ENCODE measurements at regions not wholly inside any gene's neighbourhood (a gene's known extent, or its start where the extent isn't known, plus 50 kb on each side); places are given as distances from the start of the nearest gene placed in this dataset.

DNA sequence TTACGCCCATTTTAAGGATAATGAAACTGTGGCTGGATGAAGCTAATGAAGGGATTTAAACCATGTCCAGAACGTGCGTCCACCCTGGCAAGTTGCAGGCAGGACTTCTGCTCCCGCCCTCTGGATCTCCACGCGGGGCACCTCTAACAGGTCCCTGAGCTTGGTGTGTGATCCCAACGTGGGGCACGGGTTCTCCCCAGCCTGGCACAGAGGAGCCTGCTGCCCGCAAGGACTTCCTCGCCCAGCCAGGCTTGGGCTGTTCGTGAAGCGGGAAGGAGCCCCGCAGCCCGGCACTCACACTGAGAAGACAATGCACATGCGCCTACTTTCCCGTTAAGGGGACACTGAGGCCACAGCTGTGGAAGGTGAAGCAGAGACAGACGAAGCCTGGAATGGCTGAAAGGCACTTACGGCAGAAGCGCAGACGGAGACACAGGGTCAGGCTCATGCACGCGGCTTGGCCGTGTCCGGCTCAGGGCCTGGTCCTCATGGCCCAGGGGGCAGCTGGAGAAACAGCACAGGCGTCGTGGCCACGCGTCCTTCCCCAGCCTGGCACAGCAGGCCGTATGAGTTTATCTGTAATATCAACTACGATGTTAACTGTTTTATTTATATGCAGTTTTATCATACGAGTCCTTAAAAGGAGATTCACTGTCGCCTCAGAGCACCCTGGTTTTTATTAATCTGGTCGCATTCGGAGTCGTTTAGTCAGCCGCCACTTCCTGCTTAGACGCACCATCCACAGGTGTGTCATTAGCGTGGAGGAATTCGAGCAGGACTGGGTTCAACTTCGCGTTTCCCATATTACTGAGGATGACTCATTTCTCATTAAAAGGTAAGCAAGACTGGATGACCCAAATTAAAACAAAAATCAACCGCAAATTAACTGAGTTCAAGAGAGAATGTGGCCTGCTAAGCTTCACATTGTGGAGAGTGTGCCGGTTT lies 835.9 kb downstream of the GALR1 start:
- WGBS, result 95% methylated on average over 43 of the region's 43 CpGs
- Histone ChIP-seq H3K27me3 (ENCODE audit: control insufficient read depth in 2 of 2, insufficient read depth in 1 of 2, low read length in 1 of 2) (no peaks in the 10 kb centered on the region), H3K36me3 (ENCODE audit: control insufficient read depth in 2 of 2, insufficient read depth in 2 of 2, low read length in 1 of 2) (no peaks in the 10 kb centered on the region), H3K27ac (ENCODE audit: low read depth in 1 of 2, low read length in 1 of 2) (no peak overlapping the region), H3K4me3 (ENCODE audit: low read length in 2 of 2) (no peak overlapping the region), H3K4me1 (ENCODE audit: control insufficient read depth in 2 of 2, insufficient read depth in 2 of 2, low read length in 2 of 2) (no peaks in the 10 kb centered on the region), H3K9me3 (ENCODE audit: control insufficient read depth in 2 of 2, insufficient read depth in 1 of 2, low read length in 1 of 2) (no peaks in the 10 kb centered on the region)
- no peak for DNase-seq (ENCODE audit: low read depth in 6 of 9, low spot score in 9 of 9)

DNA sequence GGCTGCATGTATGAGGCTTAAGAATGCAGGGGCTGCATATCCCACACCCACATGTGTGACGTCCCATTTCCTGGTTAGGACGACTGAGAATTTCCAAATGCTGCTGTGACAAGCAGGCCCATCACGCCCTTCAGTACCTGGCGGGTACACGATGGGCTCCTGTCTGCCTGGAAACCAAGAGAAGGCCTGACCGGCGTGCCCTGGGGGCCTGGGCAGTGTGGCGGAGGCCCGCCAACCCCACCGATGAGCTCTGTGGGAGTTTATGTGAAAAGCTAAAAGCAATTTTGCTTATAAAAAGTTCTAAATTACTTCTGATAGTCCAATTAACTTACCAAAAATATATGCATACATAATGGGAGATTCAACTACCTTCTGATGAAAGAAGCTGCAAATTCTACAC lies 837.3 kb downstream of the GALR1 start:
- no peak for DNase-seq (ENCODE audit: low read depth in 6 of 9, low spot score in 9 of 9)
- WGBS, result 94% methylated on average over 10 of the region's 10 CpGs

DNA sequence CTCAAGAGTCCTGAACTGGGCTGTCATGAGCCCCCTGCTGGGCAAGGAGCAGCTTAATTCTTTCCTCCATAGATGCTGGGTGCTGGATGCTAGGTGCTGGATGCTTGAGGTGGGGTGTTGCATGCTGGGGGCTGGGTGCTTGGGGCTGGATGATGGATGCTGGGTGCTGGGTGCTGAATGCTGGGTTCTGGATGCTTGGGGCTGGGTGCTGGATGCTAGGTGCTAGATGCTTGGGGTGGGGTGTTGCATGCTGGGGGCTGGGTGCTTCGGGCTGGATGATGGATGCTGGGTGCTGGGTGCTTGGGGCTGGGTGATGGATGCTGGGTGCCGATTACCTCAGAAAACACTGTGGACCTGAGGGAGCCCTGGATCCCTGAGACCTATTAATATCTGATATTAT lies 837.7 kb downstream of the GALR1 start:
- no peak for DNase-seq (ENCODE audit: low read depth in 6 of 9, low spot score in 9 of 9)
- Histone ChIP-seq H3K4me3 (ENCODE audit: low read length in 2 of 2) (no peak overlapping the region), H3K36me3 (ENCODE audit: control insufficient read depth in 2 of 2, insufficient read depth in 2 of 2, low read length in 1 of 2) (no peaks in the 10 kb centered on the region), H3K4me1 (ENCODE audit: control insufficient read depth in 2 of 2, insufficient read depth in 2 of 2, low read length in 2 of 2) (no peaks in the 10 kb centered on the region), H3K27ac (ENCODE audit: low read depth in 1 of 2, low read length in 1 of 2) (no peak overlapping the region), H3K9me3 (ENCODE audit: control insufficient read depth in 2 of 2, insufficient read depth in 1 of 2, low read length in 1 of 2) (no peaks in the 10 kb centered on the region), H3K27me3 (ENCODE audit: control insufficient read depth in 2 of 2, insufficient read depth in 1 of 2, low read length in 1 of 2) (no peaks in the 10 kb centered on the region)
- 95% methylated on average over 2 of the region's 2 CpGs for WGBS

More for the DNA sequence above, 837.3 kb downstream of the GALR1 start:
- H3K4me1 ChIP-seq (ENCODE audit: control insufficient read depth in 2 of 2, insufficient read depth in 2 of 2, low read length in 2 of 2), result no peaks in the 10 kb centered on the region
- no peaks in the 10 kb centered on the region for H3K27me3 ChIP-seq (ENCODE audit: control insufficient read depth in 2 of 2, insufficient read depth in 1 of 2, low read length in 1 of 2)
- no peaks in the 10 kb centered on the region for H3K36me3 ChIP-seq (ENCODE audit: control insufficient read depth in 2 of 2, insufficient read depth in 2 of 2, low read length in 1 of 2)
- H3K9me3 ChIP-seq (ENCODE audit: control insufficient read depth in 2 of 2, insufficient read depth in 1 of 2, low read length in 1 of 2), result no peaks in the 10 kb centered on the region
- H3K4me3 ChIP-seq (ENCODE audit: low read length in 2 of 2), result no peak overlapping the region
- H3K27ac ChIP-seq (ENCODE audit: low read depth in 1 of 2, low read length in 1 of 2), result no peak overlapping the region

DNA sequence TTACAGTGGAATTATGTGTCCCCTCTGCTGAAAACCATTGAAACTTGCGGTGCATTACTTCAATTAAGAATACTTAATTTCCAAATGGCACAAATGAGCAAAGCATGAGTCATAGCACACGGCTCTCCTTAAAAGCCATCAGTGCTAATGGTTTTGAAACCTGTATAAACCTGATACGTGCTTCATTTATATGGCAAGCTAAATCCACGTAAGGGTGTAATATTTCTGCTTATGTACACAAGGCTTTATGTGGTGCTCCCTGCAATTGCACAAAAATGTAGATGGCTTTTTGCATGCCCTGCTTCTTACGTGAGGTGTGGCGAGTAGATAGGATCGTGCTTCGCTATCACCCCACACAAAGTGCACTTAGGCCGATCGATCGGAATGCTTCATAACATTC lies 840.9 kb downstream of the GALR1 start:
- Histone ChIP-seq H3K4me3 (ENCODE audit: low read length in 2 of 2) (no peak overlapping the region), H3K9me3 (ENCODE audit: control insufficient read depth in 2 of 2, insufficient read depth in 1 of 2, low read length in 1 of 2) (no peaks in the 10 kb centered on the region), H3K27me3 (ENCODE audit: control insufficient read depth in 2 of 2, insufficient read depth in 1 of 2, low read length in 1 of 2) (no peaks in the 10 kb centered on the region), H3K27ac (ENCODE audit: low read depth in 1 of 2, low read length in 1 of 2) (no peak overlapping the region), H3K36me3 (ENCODE audit: control insufficient read depth in 2 of 2, insufficient read depth in 2 of 2, low read length in 1 of 2) (no peaks in the 10 kb centered on the region), H3K4me1 (ENCODE audit: control insufficient read depth in 2 of 2, insufficient read depth in 2 of 2, low read length in 2 of 2) (no peaks in the 10 kb centered on the region)
- no peak for DNase-seq (ENCODE audit: low read depth in 6 of 9, low spot score in 9 of 9)
- 93% methylated on average over 11 of the region's 11 CpGs for WGBS

DNA sequence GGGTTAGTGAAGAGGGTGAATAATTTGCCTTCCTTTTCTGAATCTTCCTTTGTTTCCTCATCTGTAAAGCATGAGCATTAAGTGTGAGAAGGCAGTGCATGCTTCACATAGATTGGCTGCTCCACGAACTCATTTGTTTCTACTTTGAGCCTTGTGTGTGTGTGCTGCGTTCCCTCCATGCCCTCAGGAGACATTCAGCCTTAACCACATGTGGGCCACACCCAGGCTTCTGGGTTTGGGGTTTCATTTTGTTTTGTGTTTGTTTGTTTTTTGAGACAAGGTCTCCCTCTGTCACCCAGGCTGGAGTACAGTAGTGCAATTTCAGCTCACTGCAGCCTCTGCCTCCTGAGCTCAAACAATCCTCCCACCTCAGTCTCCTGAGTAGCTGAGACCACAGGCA lies 843.3 kb downstream of the GALR1 start:
- H3K27ac ChIP-seq (ENCODE audit: low read depth in 1 of 2, low read length in 1 of 2), result no peak overlapping the region
- no peaks in the 10 kb centered on the region for H3K27me3 ChIP-seq (ENCODE audit: control insufficient read depth in 2 of 2, insufficient read depth in 1 of 2, low read length in 1 of 2)
- WGBS, result 92% methylated on average over 2 of the region's 2 CpGs
- no peaks in the 10 kb centered on the region for H3K4me1 ChIP-seq (ENCODE audit: control insufficient read depth in 2 of 2, insufficient read depth in 2 of 2, low read length in 2 of 2)
- peaks cover 0 to 6% of the 10 kb centered on the region in 2 donors for H3K9me3 ChIP-seq (ENCODE audit: control insufficient read depth in 2 of 2, insufficient read depth in 1 of 2, low read length in 1 of 2)
- DNase-seq (ENCODE audit: low read depth in 6 of 9, low spot score in 9 of 9), result no peak
- no peak overlapping the region for H3K4me3 ChIP-seq (ENCODE audit: low read length in 2 of 2)
- no peaks in the 10 kb centered on the region for H3K36me3 ChIP-seq (ENCODE audit: control insufficient read depth in 2 of 2, insufficient read depth in 2 of 2, low read length in 1 of 2)

DNA sequence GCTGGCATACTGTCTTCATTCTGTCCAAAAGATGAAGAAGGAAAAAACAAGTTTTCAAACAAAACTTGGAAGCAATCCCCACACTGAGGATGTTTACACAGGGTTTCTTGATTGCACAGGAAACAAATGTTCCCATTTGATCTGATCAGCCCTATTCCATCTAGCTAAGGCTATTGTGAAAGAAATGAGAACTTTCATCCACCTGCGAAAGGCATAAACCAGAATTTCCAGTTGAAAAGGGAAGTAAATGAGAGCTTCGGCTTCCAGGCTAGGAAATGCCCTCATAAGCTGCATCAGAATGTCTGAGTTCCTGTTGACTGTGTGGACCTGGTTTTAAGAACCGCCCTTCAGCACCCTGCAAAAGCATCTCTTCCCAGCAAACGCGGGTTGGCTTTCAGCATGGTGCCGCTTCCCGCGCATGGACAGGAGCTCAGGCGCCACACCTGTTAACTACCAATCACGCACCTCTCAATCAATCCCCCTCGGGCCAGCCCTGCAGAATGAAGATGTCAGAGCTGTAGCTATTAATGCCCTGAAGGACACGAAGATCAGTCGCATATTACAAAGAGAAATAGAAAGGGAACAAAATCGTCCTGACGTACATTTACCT lies 850.4 kb downstream of the GALR1 start:
- Histone ChIP-seq H3K4me1 (ENCODE audit: control insufficient read depth in 2 of 2, insufficient read depth in 2 of 2, low read length in 2 of 2) (no peaks in the 10 kb centered on the region), H3K4me3 (ENCODE audit: low read length in 2 of 2) (no peak overlapping the region), H3K27me3 (ENCODE audit: control insufficient read depth in 2 of 2, insufficient read depth in 1 of 2, low read length in 1 of 2) (no peaks in the 10 kb centered on the region), H3K36me3 (ENCODE audit: control insufficient read depth in 2 of 2, insufficient read depth in 2 of 2, low read length in 1 of 2) (no peaks in the 10 kb centered on the region), H3K27ac (ENCODE audit: low read depth in 1 of 2, low read length in 1 of 2) (no peak overlapping the region), H3K9me3 (ENCODE audit: control insufficient read depth in 2 of 2, insufficient read depth in 1 of 2, low read length in 1 of 2) (peaks cover 0 to 9% of the 10 kb centered on the region in 2 donors)
- DNase-seq (ENCODE audit: low read depth in 6 of 9, low spot score in 9 of 9), result no peak
- WGBS, result 77% methylated on average over 15 of the region's 15 CpGs

DNA sequence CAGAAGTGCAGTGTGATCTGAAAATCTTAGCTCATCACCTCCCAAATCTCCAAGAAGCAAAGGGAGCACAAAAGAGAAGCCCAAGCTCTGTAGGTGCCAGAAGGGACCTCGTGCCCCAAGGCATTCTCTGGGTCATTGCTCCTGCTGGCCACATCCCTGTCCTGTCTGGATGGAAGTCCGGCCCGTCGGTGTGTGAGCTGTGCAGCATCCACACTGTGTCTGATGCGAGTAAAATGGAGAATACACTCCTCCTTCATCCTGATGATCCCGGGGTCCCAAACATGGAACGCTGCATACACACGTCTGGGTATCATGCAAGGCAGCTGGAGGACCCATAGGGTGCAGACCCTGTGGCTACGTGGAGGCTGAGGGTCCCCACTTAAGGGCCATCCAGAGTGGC lies 851.4 kb downstream of the GALR1 start:
- DNase-seq (ENCODE audit: low read depth in 6 of 9, low spot score in 9 of 9), result no peak
- H3K4me3 ChIP-seq (ENCODE audit: low read length in 2 of 2), result no peak overlapping the region
- no peak overlapping the region for H3K27ac ChIP-seq (ENCODE audit: low read depth in 1 of 2, low read length in 1 of 2)
- H3K36me3 ChIP-seq (ENCODE audit: control insufficient read depth in 2 of 2, insufficient read depth in 2 of 2, low read length in 1 of 2), result no peaks in the 10 kb centered on the region
- peaks cover 0 to 9% of the 10 kb centered on the region in 2 donors for H3K9me3 ChIP-seq (ENCODE audit: control insufficient read depth in 2 of 2, insufficient read depth in 1 of 2, low read length in 1 of 2)
- 89% methylated on average over 9 of the region's 9 CpGs for WGBS
- no peaks in the 10 kb centered on the region for H3K4me1 ChIP-seq (ENCODE audit: control insufficient read depth in 2 of 2, insufficient read depth in 2 of 2, low read length in 2 of 2)
- H3K27me3 ChIP-seq (ENCODE audit: control insufficient read depth in 2 of 2, insufficient read depth in 1 of 2, low read length in 1 of 2), result no peaks in the 10 kb centered on the region

DNA sequence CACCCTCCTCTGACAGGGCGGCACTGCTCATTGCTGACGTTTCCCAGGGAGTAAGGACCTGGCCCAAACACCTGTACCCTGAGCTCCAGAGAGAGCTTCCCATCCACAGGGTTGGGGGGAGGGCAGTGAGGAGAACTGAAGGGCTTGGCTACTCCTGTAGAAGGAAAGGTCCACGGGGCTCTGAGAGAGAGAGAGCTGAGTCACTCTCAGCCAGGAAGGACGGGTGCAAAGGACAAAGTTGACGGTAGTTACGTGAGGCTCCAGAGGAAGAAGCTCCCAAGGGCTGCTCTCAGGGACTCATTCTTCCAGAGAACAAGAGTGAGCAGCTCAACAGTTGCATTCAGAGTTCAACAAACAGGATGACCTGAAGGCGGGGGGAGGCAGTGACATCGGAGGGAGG lies 852.5 kb downstream of the GALR1 start:
- Histone ChIP-seq H3K4me3 (ENCODE audit: low read length in 2 of 2) (no peak overlapping the region), H3K9me3 (ENCODE audit: control insufficient read depth in 2 of 2, insufficient read depth in 1 of 2, low read length in 1 of 2) (peaks cover 0 to 5% of the 10 kb centered on the region in 2 donors), H3K4me1 (ENCODE audit: control insufficient read depth in 2 of 2, insufficient read depth in 2 of 2, low read length in 2 of 2) (no peaks in the 10 kb centered on the region), H3K27me3 (ENCODE audit: control insufficient read depth in 2 of 2, insufficient read depth in 1 of 2, low read length in 1 of 2) (no peaks in the 10 kb centered on the region), H3K27ac (ENCODE audit: low read depth in 1 of 2, low read length in 1 of 2) (no peak overlapping the region), H3K36me3 (ENCODE audit: control insufficient read depth in 2 of 2, insufficient read depth in 2 of 2, low read length in 1 of 2) (no peaks in the 10 kb centered on the region)
- WGBS, result 86% methylated on average over 8 of the region's 8 CpGs
- no peak for DNase-seq (ENCODE audit: low read depth in 6 of 9, low spot score in 9 of 9)

DNA sequence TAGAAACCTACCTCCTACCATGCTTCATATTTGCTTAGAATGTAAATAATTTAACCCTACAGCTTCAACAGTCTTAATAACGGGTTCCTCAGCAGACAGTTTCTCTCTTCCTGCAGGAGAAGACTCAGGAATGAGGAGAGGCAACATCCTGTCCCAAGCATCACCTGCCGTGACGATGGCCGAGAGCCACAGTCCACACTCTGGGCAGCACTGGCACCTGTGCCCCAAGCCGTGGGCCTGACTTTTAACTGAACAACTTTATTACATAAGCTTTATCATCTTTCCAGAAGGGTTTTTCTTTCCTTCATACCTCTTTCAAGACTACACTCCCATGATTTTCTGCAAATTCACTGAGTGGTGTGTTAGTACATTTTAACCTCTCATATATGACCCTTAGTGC lies 856.0 kb downstream of the GALR1 start:
- no peaks in the 10 kb centered on the region for H3K27me3 ChIP-seq (ENCODE audit: control insufficient read depth in 2 of 2, insufficient read depth in 1 of 2, low read length in 1 of 2)
- 89% methylated on average over 5 of the region's 5 CpGs for WGBS
- no peak for DNase-seq (ENCODE audit: low read depth in 6 of 9, low spot score in 9 of 9)

More for the DNA sequence above, 856.0 kb downstream of the GALR1 start:
- peaks cover 0 to 3% of the 10 kb centered on the region in 2 donors for H3K9me3 ChIP-seq (ENCODE audit: control insufficient read depth in 2 of 2, insufficient read depth in 1 of 2, low read length in 1 of 2)
- H3K4me3 ChIP-seq (ENCODE audit: low read length in 2 of 2), result no peak overlapping the region
- no peaks in the 10 kb centered on the region for H3K4me1 ChIP-seq (ENCODE audit: control insufficient read depth in 2 of 2, insufficient read depth in 2 of 2, low read length in 2 of 2)
- H3K36me3 ChIP-seq (ENCODE audit: control insufficient read depth in 2 of 2, insufficient read depth in 2 of 2, low read length in 1 of 2), result no peaks in the 10 kb centered on the region
- H3K27ac ChIP-seq (ENCODE audit: low read depth in 1 of 2, low read length in 1 of 2), result no peak overlapping the region

All from thymus (tissue), 11 donors.